HG03521 (cell line): ENCODE measurements at regions not wholly inside any gene's neighbourhood (a gene's known extent, or its start where the extent isn't known, plus 50 kb on each side); places are given as distances from the start of the nearest gene placed in this dataset.

ENCODE experiments used
- ATAC-seq: cut with Tn5 transposase; IDR thresholded peaks from one replicate; pipeline ENCODE4 v1.9.1; 2021; ENCODE audit warnings: mild to moderate bottlenecking, moderate library complexity; ENCODE audit not compliant: unreplicated experiment

DNA sequence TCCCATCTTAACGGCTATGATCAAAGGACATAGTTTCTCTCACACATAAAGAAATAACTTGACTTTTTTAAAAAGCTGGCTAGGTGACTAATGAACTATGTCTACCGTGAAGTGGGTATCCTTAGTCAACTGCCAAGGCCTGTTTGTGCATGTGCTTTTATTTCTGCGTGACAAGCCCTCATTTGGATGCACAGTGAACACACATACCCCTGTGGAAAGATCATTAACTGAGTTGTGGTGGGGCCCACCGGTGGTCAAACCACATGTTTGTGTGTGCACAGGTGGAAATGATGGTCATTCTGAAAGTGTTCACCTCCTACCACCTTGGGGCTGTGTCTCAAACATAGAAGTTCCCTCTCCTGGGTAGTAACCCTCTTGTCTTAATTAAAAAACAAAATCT lies 256.1 kb upstream of the SALL1 start:
- no peak for ATAC-seq

DNA sequence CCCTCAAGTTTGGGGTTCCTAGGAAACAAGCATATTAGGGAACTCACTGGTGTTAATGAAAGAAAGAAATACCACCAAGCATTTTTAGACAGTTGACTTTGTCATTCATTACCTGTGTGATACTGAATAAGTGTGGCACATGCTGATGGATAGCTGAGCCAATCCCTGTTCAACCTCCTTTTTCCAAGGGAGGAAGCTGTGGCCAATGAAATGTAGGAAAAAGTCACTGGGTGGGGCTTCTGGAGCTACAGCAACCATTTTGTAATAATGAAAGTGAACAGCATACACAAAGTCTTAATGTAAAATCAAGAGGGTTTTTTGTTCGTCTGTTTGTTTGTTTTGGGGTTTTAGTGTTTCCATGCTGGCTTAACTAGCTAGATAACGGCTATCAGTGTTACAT lies 254.3 kb upstream of the SALL1 start:
- no peak for ATAC-seq

DNA sequence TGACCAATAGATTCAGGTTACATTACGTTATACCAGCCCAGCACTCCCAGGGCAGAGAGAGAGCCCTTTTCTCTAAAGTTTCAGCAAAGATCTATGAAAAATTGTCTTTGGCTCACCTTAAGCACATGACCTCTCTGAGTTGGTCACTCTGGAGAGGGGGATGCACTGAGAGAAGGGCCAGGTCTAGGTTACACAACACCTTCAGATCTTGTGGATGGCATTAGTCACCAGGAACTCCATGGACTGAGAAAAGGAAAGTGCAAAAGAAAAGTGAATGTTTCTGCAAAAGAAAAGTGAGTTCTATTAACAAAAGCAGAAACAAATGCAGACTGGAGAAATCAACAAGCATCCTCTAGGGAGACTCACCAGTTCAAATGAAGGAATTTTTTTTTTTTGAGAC lies 253.3 kb upstream of the SALL1 start:
- no peak for ATAC-seq

DNA sequence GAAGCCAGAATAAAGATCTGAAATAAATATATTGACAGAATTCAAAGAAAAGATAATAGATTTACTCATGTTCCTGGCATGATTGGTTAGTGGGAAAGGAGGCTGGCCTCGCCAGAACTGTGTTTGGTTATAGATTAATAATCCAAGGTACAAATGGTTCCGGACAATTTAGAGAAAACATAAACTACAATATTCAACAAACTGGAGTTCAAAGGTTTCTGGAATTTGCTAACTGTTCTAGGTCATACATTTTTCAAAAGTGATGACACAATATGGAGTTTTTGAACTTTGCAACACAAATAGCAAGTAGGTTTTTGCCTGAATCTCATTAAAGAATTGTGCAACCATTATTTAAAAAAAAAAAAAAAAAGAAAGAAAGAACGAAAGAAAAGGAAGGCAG lies 251.7 kb upstream of the SALL1 start:
- no peak for ATAC-seq

DNA sequence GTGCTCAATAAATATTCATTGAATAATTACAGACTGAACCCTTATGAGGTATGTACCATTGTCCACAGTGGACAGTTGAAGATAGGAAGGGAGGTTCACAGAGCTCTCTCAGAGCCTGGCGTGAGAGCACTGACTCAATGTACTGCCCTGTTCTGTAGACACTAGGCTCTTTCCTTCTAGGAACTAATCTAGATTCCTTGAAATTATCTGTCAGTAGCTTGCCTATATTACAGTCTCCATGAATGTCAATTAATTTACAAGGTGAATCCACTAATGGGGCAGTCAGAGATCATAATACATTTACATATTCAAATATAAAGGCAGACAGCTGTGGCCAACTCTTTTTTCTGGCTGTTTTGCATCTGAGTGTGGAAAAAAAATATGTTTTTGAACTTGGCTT lies 251.2 kb upstream of the SALL1 start:
- ATAC-seq, result no peak

DNA sequence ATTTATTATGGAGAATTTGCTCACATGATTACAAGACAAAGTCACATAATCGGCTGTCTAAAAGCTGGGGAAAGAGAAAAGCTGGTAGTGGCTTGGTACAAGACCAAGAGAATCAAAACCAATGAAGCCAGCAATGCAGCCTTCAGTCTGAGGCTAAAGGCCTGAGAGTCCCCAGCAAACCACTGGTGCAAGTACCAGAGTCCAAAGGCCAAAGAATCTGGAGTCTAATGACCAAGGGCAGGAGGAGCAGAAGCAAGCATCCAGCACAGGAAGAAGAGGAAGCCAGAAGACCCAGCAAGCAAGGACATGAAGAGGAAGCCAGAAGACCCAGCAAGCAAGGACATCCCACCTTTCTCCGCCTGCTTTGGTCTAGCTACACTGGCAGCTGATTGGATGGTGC lies 250.6 kb upstream of the SALL1 start:
- no peak for ATAC-seq

DNA sequence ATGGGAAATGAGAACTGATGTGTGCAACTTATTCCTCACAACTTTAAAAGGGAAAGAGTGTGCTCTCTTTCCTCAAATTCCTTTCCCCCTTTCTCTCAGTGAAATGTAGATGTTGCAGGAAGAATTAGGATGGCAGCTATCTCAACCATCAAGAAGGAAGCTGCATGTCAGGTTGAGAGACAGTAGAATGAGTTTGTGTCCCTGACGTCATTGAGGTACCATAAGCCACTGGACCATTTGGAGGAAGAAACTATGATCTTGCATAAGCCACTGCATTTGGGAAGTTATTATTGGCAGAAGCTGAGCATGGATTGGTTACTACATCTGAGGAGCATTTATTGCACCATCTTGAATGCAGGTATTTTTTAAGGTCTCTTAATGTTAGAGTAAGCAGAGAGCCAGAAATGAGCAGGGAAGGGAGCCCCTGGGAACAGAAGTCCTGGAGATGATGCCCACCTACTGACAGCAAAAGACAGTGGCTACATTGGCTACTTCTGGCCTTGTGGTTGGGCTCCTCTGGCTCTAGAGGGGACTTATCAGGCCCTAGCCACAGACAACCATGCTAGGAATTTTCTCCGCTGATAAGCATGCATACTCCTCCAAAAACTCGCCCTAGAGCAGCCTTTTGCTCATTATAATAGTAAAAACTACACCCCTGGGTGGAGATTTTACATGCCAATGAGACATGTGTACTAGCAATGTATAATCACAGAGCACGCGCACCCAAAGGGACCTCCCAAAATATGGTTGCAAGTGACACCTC lies 249.0 kb upstream of the SALL1 start:
- ATAC-seq, result no peak

DNA sequence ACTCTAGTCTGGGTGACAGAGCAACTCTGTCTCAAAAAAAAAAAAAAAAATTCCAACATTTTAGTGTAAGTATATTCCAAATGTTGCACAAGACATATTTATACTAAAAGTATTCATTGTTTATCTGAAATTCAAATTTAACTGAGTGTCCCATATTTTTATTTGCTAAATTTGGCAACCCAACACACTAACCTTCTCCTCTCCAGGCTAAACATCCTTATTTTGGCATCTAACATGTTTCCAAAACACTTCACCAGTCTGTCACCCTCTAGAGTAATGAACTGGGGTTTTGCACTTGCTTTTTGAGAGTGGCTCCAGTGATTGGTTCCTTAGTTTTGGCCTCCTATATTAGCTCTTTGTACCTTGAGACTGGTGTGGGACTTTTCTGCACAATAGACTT lies 243.4 kb upstream of the SALL1 start:
- no peak for ATAC-seq

DNA sequence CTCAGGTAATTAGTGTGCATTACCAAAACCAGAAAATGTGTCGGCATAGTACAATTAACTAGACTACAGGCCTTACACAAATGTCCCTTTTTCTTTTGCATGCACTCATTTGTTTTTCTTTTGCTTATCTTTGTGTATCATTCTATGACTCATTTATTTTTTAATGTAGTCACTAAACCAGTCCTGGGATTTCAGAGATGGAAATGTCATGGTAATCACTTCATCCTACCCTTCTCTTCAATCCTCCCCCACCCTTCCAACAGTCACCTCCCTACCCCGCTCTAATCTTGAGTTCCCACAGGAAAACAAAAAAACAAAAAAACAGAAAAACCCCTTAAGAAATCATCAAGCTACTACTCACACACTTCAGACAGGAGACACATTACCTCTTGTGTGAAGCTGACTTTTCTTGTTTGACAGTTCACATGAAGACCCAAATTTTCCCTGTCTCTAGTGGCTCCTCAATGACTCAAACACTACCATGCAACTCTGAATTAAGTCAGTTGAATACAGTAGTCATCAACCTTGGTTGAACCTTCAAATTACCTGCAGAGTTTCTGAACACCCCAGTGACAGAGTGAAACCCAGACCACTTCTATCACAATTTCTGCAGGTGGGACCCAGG lies 242.4 kb upstream of the SALL1 start:
- ATAC-seq, result no peak

DNA sequence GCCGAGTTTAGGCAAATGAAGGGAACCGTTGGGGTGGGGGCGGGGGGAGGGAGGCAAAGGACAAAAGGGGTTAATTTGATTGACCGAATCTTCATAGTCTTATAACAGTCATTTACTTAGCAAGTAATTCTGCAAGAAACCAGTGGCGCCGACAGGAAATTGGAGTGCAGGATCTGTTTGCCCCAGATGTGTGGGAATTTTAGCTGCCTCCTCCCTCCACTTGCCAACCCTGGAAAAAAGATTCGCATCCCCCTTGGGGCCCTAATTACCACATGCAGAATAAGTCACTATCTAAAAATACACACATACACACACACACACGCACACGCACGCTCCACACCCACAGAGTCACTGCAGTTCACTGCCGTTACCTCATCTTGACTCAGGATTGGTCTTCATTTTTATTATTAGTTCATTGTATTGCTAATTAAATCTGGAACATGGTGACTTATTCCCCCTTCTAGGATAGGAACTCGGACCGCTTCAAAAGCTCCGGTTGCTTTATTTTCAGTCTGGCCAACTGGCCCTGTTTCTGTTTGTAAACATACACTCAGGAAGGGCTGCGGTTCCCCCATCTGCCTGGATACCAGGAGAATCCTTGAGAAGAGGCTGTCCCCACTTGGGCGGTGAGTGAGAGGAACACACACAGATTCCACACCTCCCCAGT lies 241.6 kb upstream of the SALL1 start:
- no peak for ATAC-seq

DNA sequence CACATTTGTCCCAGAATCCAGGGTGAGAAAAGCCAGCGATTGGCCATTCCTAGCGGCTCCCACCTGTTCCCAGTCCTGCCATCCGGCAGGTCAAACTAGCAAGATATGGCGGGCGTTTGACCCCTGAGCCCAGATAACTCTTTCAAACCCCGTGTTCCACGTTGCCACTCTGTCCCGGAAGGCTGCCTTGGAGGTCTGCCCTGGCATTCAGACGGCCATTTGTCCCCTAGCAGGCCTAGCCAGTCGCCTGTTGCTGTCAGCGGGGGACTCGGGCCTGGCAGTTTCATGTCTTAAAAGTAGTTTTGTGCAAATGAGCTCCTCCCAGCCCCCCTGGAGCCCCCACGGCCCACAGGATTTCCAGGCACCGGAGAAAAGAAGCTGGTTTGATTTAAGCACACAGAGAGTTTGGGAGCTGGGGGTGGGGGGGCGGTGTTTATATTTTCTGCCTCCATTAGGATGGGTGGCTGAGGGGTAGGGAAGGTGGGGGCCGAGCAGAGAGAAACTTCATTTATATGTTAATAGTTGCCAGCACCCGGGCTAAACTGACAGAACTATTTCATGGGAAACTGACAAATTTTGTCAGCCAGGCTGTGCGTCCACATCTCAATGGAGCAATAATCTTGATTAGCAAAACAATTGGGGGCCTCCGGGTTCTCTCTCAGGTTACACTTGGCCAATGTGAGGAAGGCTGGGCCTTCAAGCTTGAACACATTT lies 240.9 kb upstream of the SALL1 start:
- ATAC-seq, result no peak

DNA sequence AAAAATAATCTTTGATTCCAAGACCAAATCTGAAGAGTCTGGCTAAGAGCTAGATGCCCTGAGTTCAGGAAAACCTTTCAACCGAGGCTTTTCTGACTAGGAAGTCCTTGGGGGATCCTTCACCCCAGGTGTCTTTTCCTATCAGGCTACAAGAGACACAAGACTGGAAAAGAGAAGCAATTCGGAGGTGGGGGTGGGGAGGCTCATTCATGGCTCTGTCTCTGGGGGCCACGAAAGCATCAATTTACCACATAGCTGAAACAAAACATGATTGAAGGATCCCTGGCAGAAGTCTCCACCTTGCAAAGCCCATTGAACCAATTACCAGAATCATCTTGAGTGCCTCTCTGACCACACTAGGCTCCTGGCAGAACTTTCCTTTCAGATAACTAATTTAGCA lies 239.8 kb upstream of the SALL1 start:
- ATAC-seq, result no peak

DNA sequence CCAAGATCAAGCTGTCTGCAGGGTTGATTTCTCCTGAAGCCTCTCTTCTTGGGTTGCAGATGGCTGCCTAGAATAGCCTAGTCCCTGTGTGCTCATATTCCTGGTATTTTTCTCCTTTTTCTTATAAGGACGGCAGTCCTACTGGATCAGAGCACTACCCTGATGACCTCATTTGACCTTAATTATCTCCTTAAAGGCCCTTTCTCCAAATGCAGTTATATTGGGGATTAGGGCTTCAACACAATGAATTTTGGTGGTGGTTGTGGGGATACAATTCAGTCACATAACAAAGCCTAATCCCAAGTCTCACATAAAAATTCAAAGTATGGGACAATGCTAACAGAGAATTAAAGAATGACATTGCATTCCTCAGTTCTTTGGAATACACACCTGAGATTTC lies 238.8 kb upstream of the SALL1 start:
- ATAC-seq, result no peak

DNA sequence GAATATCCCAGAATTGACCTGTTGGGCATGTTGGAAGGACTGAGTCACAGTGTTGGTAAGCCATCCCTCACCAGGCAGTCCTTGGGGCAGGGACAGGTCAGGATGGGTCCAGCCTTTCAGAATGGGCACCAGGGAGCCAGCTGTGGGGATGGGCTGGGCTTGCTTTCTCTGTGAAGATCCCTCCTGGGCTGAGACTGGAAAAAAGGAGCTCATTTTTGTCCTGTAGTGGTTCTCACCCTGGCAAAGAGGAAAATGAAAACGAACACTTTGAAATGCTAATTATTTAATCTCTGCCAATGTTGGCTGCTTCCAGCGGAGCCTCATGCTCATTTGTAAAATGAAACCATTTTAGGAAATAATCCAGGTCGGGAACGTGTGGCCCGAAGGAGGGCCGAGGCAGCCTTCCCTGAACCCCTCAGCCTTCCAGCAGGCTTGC lies 237.5 kb upstream of the SALL1 start:
- no peak for ATAC-seq

DNA sequence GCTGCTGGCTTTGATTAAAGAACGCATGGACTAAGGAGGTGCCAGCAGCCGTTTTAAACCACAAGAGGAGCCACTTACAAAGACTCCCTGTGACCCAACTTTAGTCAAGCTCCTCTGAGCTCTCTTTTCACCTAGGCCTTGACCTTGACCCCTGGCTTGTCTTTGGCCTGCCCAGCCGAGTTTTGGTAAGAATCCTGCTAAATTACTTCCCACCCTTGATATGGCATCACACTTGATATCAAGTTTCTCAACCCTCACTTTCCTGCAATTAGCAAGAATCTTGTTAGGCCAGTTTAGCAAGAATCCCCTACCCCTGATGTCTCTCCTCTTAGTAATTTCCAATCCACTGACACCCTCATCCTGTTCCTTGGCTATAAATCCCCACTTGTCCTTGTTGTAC lies 232.8 kb upstream of the SALL1 start:
- ATAC-seq, result no peak

DNA sequence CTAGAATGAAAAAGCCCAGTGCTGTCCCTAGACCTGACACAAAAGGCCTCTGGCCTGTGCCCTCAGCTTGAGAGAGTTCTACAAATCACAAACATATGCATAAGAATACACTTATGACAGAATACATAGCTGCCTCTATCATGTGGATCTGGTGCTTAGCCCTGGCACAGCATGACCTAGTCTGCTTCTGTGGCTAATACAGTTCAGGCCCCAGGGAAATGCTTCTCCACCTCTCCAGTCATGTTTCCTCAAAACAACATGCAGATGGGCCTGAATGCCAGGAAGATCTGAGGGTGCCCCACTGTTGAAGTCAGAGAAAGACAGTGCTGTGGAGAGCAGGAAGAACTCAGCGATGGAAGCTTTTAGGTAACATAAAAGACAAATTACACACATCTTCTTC lies 231.9 kb upstream of the SALL1 start:
- ATAC-seq, result no peak

DNA sequence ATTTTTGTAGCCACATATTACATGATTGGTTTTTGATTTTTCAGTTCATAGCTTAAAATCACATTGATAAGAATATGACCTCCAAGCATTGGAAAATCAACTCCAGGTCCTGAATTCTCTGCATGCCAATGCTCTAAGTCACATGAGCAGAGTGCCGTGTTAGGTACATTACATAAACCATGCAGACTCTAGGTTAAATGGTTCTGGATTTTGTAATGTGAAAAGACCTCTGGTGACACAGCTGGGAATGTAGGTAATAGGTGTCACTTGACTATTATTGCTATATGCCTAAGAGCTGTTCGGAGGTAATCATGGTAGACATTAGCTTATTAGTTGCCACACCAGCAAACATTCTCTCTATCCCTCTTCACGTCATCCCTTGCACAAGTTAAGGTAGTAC lies 231.1 kb upstream of the SALL1 start:
- ATAC-seq, result no peak

DNA sequence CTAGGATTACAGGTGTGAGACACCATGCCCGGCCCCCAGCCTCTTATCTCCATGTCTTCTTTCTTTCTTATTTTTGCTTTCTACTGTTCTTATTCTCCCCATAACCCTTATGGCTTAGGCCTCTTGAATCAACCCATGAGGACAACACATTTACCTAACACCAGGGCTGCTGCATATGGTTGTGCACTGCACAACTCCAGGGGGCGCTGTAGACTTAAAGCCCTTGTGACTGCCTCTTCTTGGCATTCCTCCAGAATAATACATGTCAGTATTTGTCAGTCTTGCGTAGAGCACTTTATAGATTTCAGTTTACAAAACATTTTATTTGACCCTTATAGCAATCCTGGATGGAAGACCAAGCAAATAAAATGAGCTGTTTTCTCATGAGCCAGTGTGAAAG lies 225.0 kb upstream of the SALL1 start:
- ATAC-seq, result no peak

DNA sequence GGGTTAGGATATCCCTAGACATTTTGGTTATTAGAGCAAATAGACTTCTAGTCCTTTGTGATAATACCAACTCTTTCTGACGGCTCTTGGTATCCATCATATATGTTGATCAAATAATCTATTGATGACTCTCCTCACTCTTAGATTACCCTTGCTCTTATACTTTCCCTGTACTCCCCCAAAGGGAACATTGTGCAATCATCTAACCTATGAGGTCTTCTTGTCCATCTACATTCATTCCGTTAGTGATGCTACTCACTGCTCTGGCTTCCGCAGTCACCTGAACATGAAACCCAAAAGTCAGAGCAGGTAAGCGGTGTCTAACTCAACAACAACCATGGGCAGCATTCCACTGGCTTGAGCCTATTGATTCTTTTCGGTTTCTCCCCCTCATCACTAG lies 223.7 kb upstream of the SALL1 start:
- ATAC-seq, result no peak

DNA sequence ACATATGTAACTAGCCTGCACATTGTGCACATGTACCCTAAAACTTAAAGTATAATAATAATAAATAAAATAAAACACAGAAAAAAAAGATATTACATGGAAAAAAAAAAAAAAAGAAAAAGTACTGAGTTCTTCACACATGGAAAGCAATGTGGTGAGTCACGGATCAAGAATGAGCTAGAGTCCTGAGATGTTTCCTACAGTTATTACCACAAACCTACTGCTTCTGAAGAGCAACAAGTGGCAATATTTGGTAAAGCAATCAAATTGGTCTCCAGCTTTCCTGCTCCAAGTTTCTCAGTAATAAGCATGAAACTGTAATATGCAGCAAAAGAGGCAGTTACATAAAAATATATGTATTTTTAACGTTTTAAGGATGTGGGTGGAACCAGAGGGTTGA lies 223.3 kb upstream of the SALL1 start:
- no peak for ATAC-seq

DNA sequence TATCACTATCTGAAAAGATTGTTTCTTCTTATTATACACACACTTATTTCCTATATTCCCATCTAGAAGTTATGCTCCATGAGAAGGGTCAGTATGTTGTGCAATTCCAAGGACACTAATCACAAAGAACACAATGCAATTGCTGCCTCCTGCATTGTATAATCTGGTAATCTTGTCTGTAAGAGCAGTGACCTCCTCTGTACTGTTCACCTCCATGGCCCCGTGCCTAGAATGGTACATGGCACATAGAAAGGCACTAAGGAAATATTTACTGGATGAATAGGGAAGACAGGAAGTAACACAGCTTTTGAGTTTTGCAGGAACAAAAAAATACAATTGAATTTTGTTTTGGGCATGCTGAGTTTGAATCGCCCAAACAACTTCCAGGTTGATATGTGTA lies 214.6 kb upstream of the SALL1 start:
- no peak for ATAC-seq
